HepG2 (cell line): ENCODE measurements at regions not wholly inside any gene's neighbourhood (a gene's known extent, or its start where the extent isn't known, plus 50 kb on each side); places are given as distances from the start of the nearest gene placed in this dataset.

ENCODE experiments used
- ATAC-seq: fragments of 200-7000 bp; cut with Tn5 transposase; 3 replicates; pipeline ENCODE4 v1.9.1; 2020; ENCODE audit warnings: mild to moderate bottlenecking, moderate library complexity
- BruUV-seq: library from RNA; stranded (reverse); fragments of 400-500 nt; replicated peaks from 2 replicates; lab custom pipeline; 2021; lab: Mats Ljungman, UMichigan
- CTCF ChIA-PET: fragments of 300-600 bp; formaldehyde crosslinking; extraction: SDS; loops from one replicate; lab custom pipeline; 2021; ENCODE audit warnings: low total read pairs, inconsistent platforms, low intra/inter-chr PET ratio; lab: Yijun Ruan, JAX
- POLR2A ChIA-PET: fragments of 350-600 bp; sonication (Branson Sonifier 250); formaldehyde crosslinking; loops from one replicate; lab custom pipeline; 2020; ENCODE audit warnings: antibody characterized with exemption, inconsistent platforms; lab: Yijun Ruan, JAX
- DNase-seq: peaks from one replicate; pipeline ENCODE4 v3.0.0-alpha.2; 2015; ENCODE audit warnings: low spot score
- FAIRE-seq: peaks from 3 replicates; lab custom pipeline; 2011; peaks lifted over from hg19 to GRCh38; lab: Jason Lieb, UNC
- H2AFZ ChIP-seq: one replicate; pipeline ENCODE4 v1.6.1; 2011; ENCODE audit warnings: low read length, inconsistent platforms
- H3K27ac ChIP-seq: fragments of 300-600 bp; 3 replicates; pipeline ENCODE4 v1.8.0; 2011; ENCODE audit warnings: mixed run types, mild to moderate bottlenecking, mixed read lengths, low read length, inconsistent platforms; ENCODE audit not compliant: insufficient read depth; ENCODE audit errors: extremely low read length
- H3K27me3 ChIP-seq, 2 experiments: fragments of 200-600 bp in 1 of 2; 2 replicates in 1 of 2; 3 replicates in 1 of 2; pipeline versions ENCODE4 v1.6.0 to v1.8.0; 2011; ENCODE audit warnings: low read length in 2 of 2, mild to moderate bottlenecking in 2 of 2, moderate library complexity in 2 of 2, inconsistent platforms in 1 of 2; ENCODE audit not compliant: insufficient read depth in 2 of 2, control insufficient read depth in 1 of 2
- H3K36me3 ChIP-seq, 2 experiments: fragments of 200-600 bp in 1 of 2; replicated peaks in 1 of 2; 2 replicates in 1 of 2; 3 replicates in 1 of 2; pipeline versions ENCODE4 v1.5.1 to v1.8.0; 2011; ENCODE audit warnings: low read length in 2 of 2, inconsistent platforms in 1 of 2; ENCODE audit not compliant: insufficient read depth in 2 of 2, control insufficient read depth in 1 of 2
- H3K4me1 ChIP-seq: 2 replicates; pipeline ENCODE4 v1.5.1; 2012; ENCODE audit warnings: low read length, inconsistent platforms; ENCODE audit not compliant: insufficient read depth
- H3K4me2 ChIP-seq: 2 replicates; pipeline ENCODE4 v1.6.0; 2011; ENCODE audit warnings: low read depth, low read length, inconsistent platforms
- H3K4me3 ChIP-seq, 3 experiments: fragments of 200-600 bp in 1 of 3; sonication (generic), shearing (Covaris generic) in 1 of 3; replicated peaks in 1 of 3; 2 replicates each; pipeline ENCODE4 v1.5.1; 2011 to 2016; ENCODE audit warnings: low read length in 3 of 3, inconsistent platforms in 2 of 3, low read depth in 2 of 3, mild to moderate bottlenecking in 2 of 3, control low read depth in 1 of 3, mixed read lengths in 1 of 3; ENCODE audit not compliant: insufficient read depth in 1 of 3
- H3K79me2 ChIP-seq: one replicate; pipeline ENCODE4 v1.6.1; 2011; ENCODE audit warnings: low read length, inconsistent platforms; ENCODE audit not compliant: insufficient read depth
- H3K9ac ChIP-seq: 2 replicates; pipeline ENCODE4 v1.6.0; 2011; ENCODE audit warnings: mild to moderate bottlenecking, low read depth, low read length, inconsistent platforms; ENCODE audit not compliant: insufficient read depth
- H3K9me3 ChIP-seq: 2 replicates; pipeline ENCODE4 v1.5.1; 2012; ENCODE audit warnings: mild to moderate bottlenecking, low read length
- H4K20me1 ChIP-seq: 2 replicates; pipeline ENCODE4 v1.6.0; 2011; ENCODE audit warnings: inconsistent platforms, mild to moderate bottlenecking, low read length, moderate library complexity; ENCODE audit not compliant: insufficient read depth
- CAMTA2 ChIP-seq: sonication (generic); formaldehyde crosslinking; IDR thresholded peaks from 2 replicates; pipeline ENCODE4 v1.4.0; 2020; ENCODE audit warnings: mild to moderate bottlenecking, missing genetic modification reagents, borderline replicate concordance
- FOXP1 ChIP-seq, 2 experiments: fragments of 450-650 bp in 1 of 2; IDR thresholded peaks; 2 replicates each; pipeline ENCODE4 v1.6.1; 2017 to 2018; ENCODE audit warnings: antibody characterized with exemption in 1 of 2
- HMG20B ChIP-seq: conservative IDR thresholded peaks from 2 replicates; pipeline ENCODE4 v1.6.1; 2016; ENCODE audit warnings: missing genetic modification reagents, missing compliant biosample characterization
- IRX3 ChIP-seq: sonication (generic); formaldehyde crosslinking; IDR thresholded peaks from 2 replicates; pipeline ENCODE4 v1.8.1; 2023; ENCODE audit warnings: mild to moderate bottlenecking, low read depth, missing genetic modification reagents, borderline replicate concordance
- ISX ChIP-seq: sonication (generic); formaldehyde crosslinking; conservative IDR thresholded peaks from 2 replicates; pipeline ENCODE4 v1.5.0; 2020; ENCODE audit warnings: missing genetic modification reagents
- NFE2 ChIP-seq: sonication (generic); formaldehyde crosslinking; IDR thresholded peaks from 2 replicates; pipeline ENCODE4 v1.4.0; 2020; ENCODE audit warnings: missing genetic modification reagents
- RARA ChIP-seq: IDR thresholded peaks from 2 replicates; pipeline ENCODE4 v1.6.1; 2016; ENCODE audit warnings: missing genetic modification reagents, missing compliant biosample characterization
- REPIN1 ChIP-seq: sonication (generic); formaldehyde crosslinking; IDR thresholded peaks from 2 replicates; pipeline ENCODE4 v1.8.0; 2022; ENCODE audit warnings: missing genetic modification reagents, low read depth, mild to moderate bottlenecking, borderline replicate concordance
- SRY ChIP-seq: sonication (generic); formaldehyde crosslinking; IDR thresholded peaks from 2 replicates; pipeline ENCODE4 v1.8.0; 2022; ENCODE audit warnings: mild to moderate bottlenecking, missing genetic modification reagents
- ZNF180 ChIP-seq: sonication (generic); formaldehyde crosslinking; IDR thresholded peaks from 2 replicates; pipeline ENCODE4 v1.4.0; 2020; ENCODE audit warnings: low read depth, missing genetic modification reagents, borderline replicate concordance
- ZNF251 ChIP-seq: sonication (generic); formaldehyde crosslinking; IDR thresholded peaks from 2 replicates; pipeline ENCODE4 v1.9.0; 2021; ENCODE audit warnings: mild to moderate bottlenecking, missing genetic modification reagents
- ZNF670 ChIP-seq: sonication (generic); formaldehyde crosslinking; IDR thresholded peaks from 2 replicates; pipeline ENCODE4 v1.8.0; 2022; ENCODE audit warnings: mild to moderate bottlenecking, missing genetic modification reagents, borderline replicate concordance
- ZNF75D ChIP-seq: sonication (generic); formaldehyde crosslinking; IDR thresholded peaks from 2 replicates; pipeline ENCODE4 v1.8.1; 2023; ENCODE audit warnings: missing genetic modification reagents, mild to moderate bottlenecking, borderline replicate concordance
- ZNF878 ChIP-seq: sonication (generic); formaldehyde crosslinking; IDR thresholded peaks from 2 replicates; pipeline ENCODE4 v1.8.1; 2023; ENCODE audit warnings: mild to moderate bottlenecking, missing genetic modification reagents, moderate library complexity
- ZSCAN25 ChIP-seq: sonication (generic); formaldehyde crosslinking; IDR thresholded peaks from 2 replicates; pipeline ENCODE4 v1.8.0; 2022; ENCODE audit warnings: mild to moderate bottlenecking, missing genetic modification reagents
- WGBS: methylation state at CpG from one replicate; pipeline ENCODE4 v1.1.6; 2017; ENCODE audit warnings: low lambda C conversion rate; 5-methylcytosine and 5-hydroxymethylcytosine counted together
- in situ Hi-C: cut with HindIII; loops from 2 replicates; pipeline ENCODE4 v1.10.0; 2017; ENCODE audit warnings: low pct_unique_long_range_greater_than_20kb; ENCODE audit not compliant: extremely low pct_ligation_motif_present
- intact Hi-C: fragments of 100-400 bp; cut with micrococcal nuclease; formaldehyde crosslinking; loops from one replicate; pipeline ENCODE4 v1.10.0; 2022; ENCODE audit not compliant: unreplicated experiment
- TF ChIP-seq, protein P1 (sequence below): fragments of 450-650 bp; IDR thresholded peaks from 2 replicates; pipeline ENCODE4 v1.6.1; 2017; ENCODE audit warnings: mild to moderate bottlenecking

GRCh38 chr3:135652388-135652787, 313.1 kb upstream of the PPP2R3A start:
- H3K4me2 ChIP-seq, result no peak overlapping the region
- ATAC-seq (no peak), FAIRE-seq (no peak), DNase-seq (no peak)
- no peaks in the 10 kb centered on the region for H3K4me1 ChIP-seq
- H2AFZ ChIP-seq, result no peak overlapping the region
- intact Hi-C loops (no loop called here), in situ Hi-C loops (no loop called here)
- no peaks in the 10 kb centered on the region for H3K79me2 ChIP-seq
- no peak overlapping the region for H3K27ac ChIP-seq
- ChIA-PET POLR2A (no interaction called here), CTCF (no interaction called here)
- no peak overlapping the region for H3K4me3 ChIP-seq
- H3K9ac ChIP-seq, result no peak overlapping the region
- H4K20me1 ChIP-seq, result no peaks in the 10 kb centered on the region
- WGBS, result 8% methylated on average over 2 of the region's 3 CpGs
- H3K36me3 ChIP-seq, result no peaks in the 10 kb centered on the region
- no peaks in the 10 kb centered on the region for H3K9me3 ChIP-seq
- TF ChIP-seq ZNF251 (CRISPR knock-in tag), result no peak
- no peak for TF ChIP-seq IRX3 (CRISPR knock-in tag)
- no peak for TF ChIP-seq ZSCAN25 (CRISPR knock-in tag)
- no peak for TF ChIP-seq FOXP1 (IDR thresholded peaks at IDR 0.05)
- no peak for TF ChIP-seq FOXP1 (CRISPR knock-in tag; IDR thresholded peaks at IDR 0.05)
- TF ChIP-seq SRY (CRISPR knock-in tag), result no peak
- no peak for TF ChIP-seq CAMTA2
- no peak for TF ChIP-seq ZNF180 (CRISPR knock-in tag)
- no peak for TF ChIP-seq ZNF878 (CRISPR knock-in tag)
- TF ChIP-seq, protein P1, sequence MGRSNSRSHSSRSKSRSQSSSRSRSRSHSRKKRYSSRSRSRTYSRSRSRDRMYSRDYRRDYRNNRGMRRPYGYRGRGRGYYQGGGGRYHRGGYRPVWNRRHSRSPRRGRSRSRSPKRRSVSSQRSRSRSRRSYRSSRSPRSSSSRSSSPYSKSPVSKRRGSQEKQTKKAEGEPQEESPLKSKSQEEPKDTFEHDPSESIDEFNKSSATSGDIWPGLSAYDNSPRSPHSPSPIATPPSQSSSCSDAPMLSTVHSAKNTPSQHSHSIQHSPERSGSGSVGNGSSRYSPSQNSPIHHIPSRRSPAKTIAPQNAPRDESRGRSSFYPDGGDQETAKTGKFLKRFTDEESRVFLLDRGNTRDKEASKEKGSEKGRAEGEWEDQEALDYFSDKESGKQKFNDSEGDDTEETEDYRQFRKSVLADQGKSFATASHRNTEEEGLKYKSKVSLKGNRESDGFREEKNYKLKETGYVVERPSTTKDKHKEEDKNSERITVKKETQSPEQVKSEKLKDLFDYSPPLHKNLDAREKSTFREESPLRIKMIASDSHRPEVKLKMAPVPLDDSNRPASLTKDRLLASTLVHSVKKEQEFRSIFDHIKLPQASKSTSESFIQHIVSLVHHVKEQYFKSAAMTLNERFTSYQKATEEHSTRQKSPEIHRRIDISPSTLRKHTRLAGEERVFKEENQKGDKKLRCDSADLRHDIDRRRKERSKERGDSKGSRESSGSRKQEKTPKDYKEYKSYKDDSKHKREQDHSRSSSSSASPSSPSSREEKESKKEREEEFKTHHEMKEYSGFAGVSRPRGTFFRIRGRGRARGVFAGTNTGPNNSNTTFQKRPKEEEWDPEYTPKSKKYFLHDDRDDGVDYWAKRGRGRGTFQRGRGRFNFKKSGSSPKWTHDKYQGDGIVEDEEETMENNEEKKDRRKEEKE, result no peak
- TF ChIP-seq HMG20B (CRISPR knock-in tag), result no peak
- TF ChIP-seq RARA (CRISPR knock-in tag), result no peak
- TF ChIP-seq ZNF75D (CRISPR knock-in tag), result no peak
- no peak for TF ChIP-seq NFE2 (CRISPR knock-in tag)
- no peak for TF ChIP-seq ZNF670 (CRISPR knock-in tag)
- TF ChIP-seq ISX (CRISPR knock-in tag), result no peak
- no peak for TF ChIP-seq REPIN1 (CRISPR knock-in tag)
- H3K27me3 ChIP-seq, result no peaks in the 10 kb centered on the region
- no TSS peak for BruUV-seq
